IPS-18a (cell line): ENCODE measurements at regions not wholly inside any gene's neighbourhood (a gene's known extent, or its start where the extent isn't known, plus 50 kb on each side); places are given as distances from the start of the nearest gene placed in this dataset.

ENCODE experiments used
- H3K27ac ChIP-seq: one replicate; pipeline ENCODE4 v1.5.1; 2013; ENCODE audit warnings: low read length
- H3K27me3 ChIP-seq: one replicate; pipeline ENCODE4 v1.6.1; 2013; ENCODE audit warnings: mild to moderate bottlenecking, low read length; ENCODE audit not compliant: control insufficient read depth, insufficient read depth
- H3K36me3 ChIP-seq: one replicate; pipeline ENCODE4 v1.6.1; 2013; ENCODE audit warnings: low read depth, low read length; ENCODE audit not compliant: control insufficient read depth
- H3K4me1 ChIP-seq: one replicate; pipeline ENCODE4 v1.6.1; 2013; ENCODE audit warnings: low read depth, low read length; ENCODE audit not compliant: control insufficient read depth
- H3K4me3 ChIP-seq: one replicate; pipeline ENCODE4 v1.5.1; 2013; ENCODE audit warnings: low read length
- H3K9ac ChIP-seq: one replicate; pipeline ENCODE4 v1.6.1; 2013; ENCODE audit warnings: mild to moderate bottlenecking, low read length, moderate library complexity
- H3K9me3 ChIP-seq: one replicate; pipeline ENCODE4 v1.6.1; 2013; ENCODE audit warnings: low read depth, low read length; ENCODE audit not compliant: control insufficient read depth

DNA sequence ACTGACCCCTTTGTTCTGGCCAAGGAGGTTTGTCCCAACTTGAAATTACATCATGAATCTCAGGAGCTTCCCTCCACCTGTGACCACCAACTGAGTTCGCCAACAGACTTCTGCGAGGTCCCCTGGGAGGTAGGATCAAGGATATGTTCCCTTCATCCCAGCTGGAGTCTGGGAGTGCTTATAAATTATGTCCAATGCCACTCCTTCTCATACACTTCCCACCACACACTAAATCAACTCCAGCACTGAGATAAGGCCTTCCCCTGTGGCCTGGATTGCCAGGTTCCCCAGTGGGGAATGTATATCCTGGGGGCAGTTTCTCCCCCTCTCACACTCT lies 99.2 kb downstream of the RND3 start:
- Histone ChIP-seq H3K9me3 (no peaks in the 10 kb centered on the region), H3K27ac (no peak overlapping the region), H3K36me3 (no peaks in the 10 kb centered on the region), H3K4me1 (no peaks in the 10 kb centered on the region), H3K9ac (no peak overlapping the region), H3K4me3 (no peak overlapping the region), H3K27me3 (no peaks in the 10 kb centered on the region)

- no peaks in the 10 kb centered on the region for H3K9me3 ChIP-seq
- no peak overlapping the region for H3K9ac ChIP-seq
- H3K27me3 ChIP-seq = no peaks in the 10 kb centered on the region
- no peaks in the 10 kb centered on the region for H3K4me1 ChIP-seq
- no peaks in the 10 kb centered on the region for H3K36me3 ChIP-seq
- H3K4me3 ChIP-seq = no peak overlapping the region
- no peak overlapping the region for H3K27ac ChIP-seq
Measured at GRCh38 chr2:150387586-150388288, 99.7 kb downstream of the RND3 start.

GRCh38 chr2:150385211-150385610 lies 102.3 kb downstream of the RND3 start:
- Histone ChIP-seq H3K4me1 (no peaks in the 10 kb centered on the region), H3K9me3 (no peaks in the 10 kb centered on the region), H3K36me3 (no peaks in the 10 kb centered on the region), H3K9ac (no peak overlapping the region), H3K4me3 (no peak overlapping the region), H3K27ac (no peak overlapping the region), H3K27me3 (no peaks in the 10 kb centered on the region)

- H3K9me3 ChIP-seq = no peaks in the 10 kb centered on the region
- H3K9ac ChIP-seq = no peak overlapping the region
- H3K27me3 ChIP-seq = no peaks in the 10 kb centered on the region
- H3K4me1 ChIP-seq = no peaks in the 10 kb centered on the region
- H3K36me3 ChIP-seq = no peaks in the 10 kb centered on the region
- no peak overlapping the region for H3K27ac ChIP-seq
- H3K4me3 ChIP-seq = no peak overlapping the region
Measured at GRCh38 chr2:150383587-150383986, 103.9 kb downstream of the RND3 start.

DNA sequence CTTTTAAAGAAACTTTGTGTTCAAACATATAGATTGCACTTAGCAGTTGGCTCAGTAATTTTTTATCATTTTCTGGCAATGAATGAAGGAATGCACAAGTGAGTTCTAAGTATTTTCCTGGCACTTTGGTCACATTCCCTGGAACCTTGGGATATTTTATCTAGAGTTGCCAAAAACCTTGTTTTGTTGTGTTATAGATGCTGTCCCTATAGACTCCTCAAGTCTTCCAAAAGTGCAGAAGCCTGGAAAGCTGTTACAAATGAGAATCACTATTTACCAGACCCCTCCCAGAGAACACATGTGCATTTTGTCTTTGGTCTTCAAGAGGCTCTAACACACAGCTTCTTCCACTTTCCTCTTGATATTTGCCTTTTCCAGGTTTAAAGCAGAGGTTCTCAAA lies 108.3 kb downstream of the RND3 start:
- Histone ChIP-seq H3K4me1 (peaks cover 5% of the 10 kb centered on the region), H3K9me3 (no peaks in the 10 kb centered on the region), H3K9ac (no peak overlapping the region), H3K27me3 (no peaks in the 10 kb centered on the region), H3K4me3 (no peak overlapping the region), H3K36me3 (no peaks in the 10 kb centered on the region), H3K27ac (no peak overlapping the region)

DNA sequence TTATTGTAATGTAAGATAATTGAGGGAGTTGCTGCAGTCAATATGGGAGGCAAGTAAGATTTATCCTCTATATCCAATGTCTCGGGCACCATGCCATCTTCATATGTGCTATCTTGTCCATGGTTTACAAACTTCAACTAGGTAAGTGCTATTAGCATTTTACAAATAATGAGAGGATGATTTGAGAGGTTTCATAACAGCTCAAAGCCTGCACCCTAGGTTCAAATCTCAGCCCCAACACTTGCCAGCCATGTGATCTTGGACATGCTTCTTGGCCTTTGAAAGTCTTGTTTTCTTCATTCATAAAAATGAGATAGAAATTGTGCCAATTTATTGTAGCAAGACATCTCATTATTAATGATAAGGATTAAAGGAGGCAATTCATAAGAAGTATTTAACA lies 108.8 kb downstream of the RND3 start:
- H3K36me3 ChIP-seq = no peaks in the 10 kb centered on the region
- H3K4me3 ChIP-seq = no peak overlapping the region
- H3K9ac ChIP-seq = no peak overlapping the region
- no peaks in the 10 kb centered on the region for H3K27me3 ChIP-seq
- H3K27ac ChIP-seq = no peak overlapping the region
- H3K4me1 ChIP-seq = peaks cover 5% of the 10 kb centered on the region
- no peaks in the 10 kb centered on the region for H3K9me3 ChIP-seq

DNA sequence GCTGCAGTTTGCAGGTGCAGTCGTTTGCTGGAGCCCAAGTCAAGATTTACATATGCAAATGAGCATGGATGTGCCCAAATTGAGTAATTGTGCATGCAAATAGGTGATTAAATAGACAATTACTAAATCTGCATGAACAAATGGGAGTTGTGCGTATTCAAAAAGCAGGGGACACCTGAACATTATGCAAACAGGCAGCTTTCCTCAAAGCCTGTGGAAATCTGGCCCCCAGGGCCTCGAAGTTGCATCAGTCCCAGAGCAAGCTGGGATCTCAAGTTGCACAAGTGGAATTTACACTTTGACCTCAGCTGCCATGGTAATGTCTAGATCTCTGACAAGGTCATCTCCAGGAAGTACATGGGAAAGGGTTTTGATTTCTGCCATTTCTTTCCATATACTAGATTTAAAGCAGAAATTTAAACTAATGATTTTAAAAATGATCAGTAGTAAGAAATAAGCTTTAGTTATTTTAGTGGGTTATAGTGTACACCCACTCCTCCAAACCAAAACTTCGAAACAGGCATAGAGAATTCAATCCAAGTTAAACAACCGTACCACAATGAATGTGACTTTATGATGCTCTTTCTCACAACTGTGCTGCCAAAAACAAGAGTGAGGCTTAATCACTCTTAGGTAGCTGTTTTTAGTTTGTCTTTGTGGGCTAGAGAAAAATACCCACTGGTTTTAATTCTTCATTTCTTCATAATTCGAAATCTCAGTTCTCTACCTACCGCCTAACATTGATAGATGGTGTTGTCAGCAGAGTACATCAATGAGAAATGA lies 110.7 kb downstream of the RND3 start:
- H3K4me3 ChIP-seq = no peak overlapping the region
- no peaks in the 10 kb centered on the region for H3K9me3 ChIP-seq

GRCh38 chr2:150375333-150375732 lies 112.1 kb downstream of the RND3 start:
- no peaks in the 10 kb centered on the region for H3K36me3 ChIP-seq
- H3K4me3 ChIP-seq = no peak overlapping the region
- H3K27ac ChIP-seq = no peak overlapping the region
- peaks cover 5% of the 10 kb centered on the region for H3K4me1 ChIP-seq
- no peak overlapping the region for H3K9ac ChIP-seq
- H3K27me3 ChIP-seq = no peaks in the 10 kb centered on the region
- H3K9me3 ChIP-seq = no peaks in the 10 kb centered on the region

More for the DNA sequence above, 110.7 kb downstream of the RND3 start:
- Histone ChIP-seq H3K27ac (no peak overlapping the region), H3K36me3 (no peaks in the 10 kb centered on the region), H3K27me3 (no peaks in the 10 kb centered on the region), H3K9ac (no peak overlapping the region), H3K4me1 (peaks cover 5% of the 10 kb centered on the region)

GRCh38 chr2:150374492-150374891 lies 113.0 kb downstream of the RND3 start:
- no peaks in the 10 kb centered on the region for H3K9me3 ChIP-seq

GRCh38 chr2:150373374-150373773 lies 114.1 kb downstream of the RND3 start:
- Histone ChIP-seq H3K36me3 (no peaks in the 10 kb centered on the region), H3K9me3 (no peaks in the 10 kb centered on the region), H3K4me1 (peaks cover 5% of the 10 kb centered on the region), H3K9ac (no peak overlapping the region), H3K27ac (no peak overlapping the region), H3K27me3 (no peaks in the 10 kb centered on the region), H3K4me3 (no peak overlapping the region)

More at GRCh38 chr2:150374492-150374891, 113.0 kb downstream of the RND3 start:
- Histone ChIP-seq H3K4me1 (peaks cover 5% of the 10 kb centered on the region), H3K27ac (no peak overlapping the region), H3K27me3 (no peaks in the 10 kb centered on the region), H3K4me3 (no peak overlapping the region), H3K36me3 (no peaks in the 10 kb centered on the region), H3K9ac (no peak overlapping the region)

DNA sequence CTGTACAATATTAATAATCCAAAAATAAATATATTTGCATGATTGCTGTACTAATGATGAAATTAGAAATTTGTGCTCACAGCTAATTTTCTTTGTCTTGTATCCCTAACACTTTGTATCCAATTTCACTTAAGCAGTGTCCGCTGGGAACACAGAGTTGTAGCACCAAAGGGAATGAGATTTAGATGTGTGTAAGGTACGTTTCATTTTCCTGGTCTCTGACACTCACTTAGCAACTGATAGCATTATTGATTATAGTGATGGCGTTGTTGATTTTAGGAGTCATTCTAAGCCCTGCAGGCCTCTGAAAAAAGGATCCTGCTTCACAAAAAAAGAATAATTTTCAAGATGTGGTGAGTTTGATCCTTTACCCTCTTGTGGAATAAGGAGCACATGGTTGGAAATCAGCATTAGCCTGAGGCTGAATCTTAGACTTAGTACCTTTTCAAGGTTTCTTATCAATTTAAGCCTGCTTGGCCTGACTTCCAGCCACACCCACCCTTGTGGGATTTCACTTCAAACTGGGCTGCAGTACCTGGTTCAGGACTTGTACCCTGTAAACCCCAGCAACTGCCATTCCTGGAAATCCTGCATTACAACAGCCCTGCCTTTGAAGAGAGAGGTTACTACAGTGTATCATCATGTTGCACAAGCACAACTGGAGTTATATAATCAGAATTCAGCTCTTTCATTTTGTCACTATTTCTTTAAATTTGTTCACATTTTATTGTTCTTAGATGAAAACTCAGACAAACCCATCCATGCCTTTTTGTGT lies 116.2 kb downstream of the RND3 start:
- Histone ChIP-seq H3K9me3 (no peaks in the 10 kb centered on the region), H3K36me3 (no peaks in the 10 kb centered on the region), H3K4me1 (peaks cover 5% of the 10 kb centered on the region), H3K27ac (no peak overlapping the region), H3K4me3 (no peak overlapping the region), H3K27me3 (no peaks in the 10 kb centered on the region), H3K9ac (no peak overlapping the region)
